SW 1271 (cell line): ENCODE measurements at regions not wholly inside any gene's neighbourhood (a gene's known extent, or its start where the extent isn't known, plus 50 kb on each side); places are given as distances from the start of the nearest gene placed in this dataset.
"Not testable (repeated sequence)": the region's sequence is repeated elsewhere in the genome, so short reads cannot be mapped to it uniquely, and the experiment has no call there.

Experiments used
- DNase-seq, 2 experiments: peaks; one replicate each; lab custom pipeline; 2025; lab: John Stamatoyannopoulos, UW

GRCh38 chr7:27412164-27412563 lies 169.6 kb downstream of the EVX1 start:
- DNase-seq: no peak

GRCh38 chr7:27418541-27418940 lies 175.9 kb downstream of the EVX1 start:
- no peak for DNase-seq

GRCh38 chr7:27419581-27420177 lies 177.1 kb downstream of the EVX1 start:
- no peak for DNase-seq

- DNase-seq: no peak
These were observed 178.1 kb downstream of the EVX1 start for GRCh38 chr7:27420702-27421101.

- DNase-seq: no peak
These were observed 180.7 kb downstream of the EVX1 start for GRCh38 chr7:27423290-27423689.

- no peak for DNase-seq
These were observed 181.2 kb downstream of the EVX1 start for GRCh38 chr7:27423821-27424220.

- no peak for DNase-seq
These were observed 181.6 kb downstream of the EVX1 start for GRCh38 chr7:27424231-27424630.

GRCh38 chr7:27424749-27425148 lies 182.1 kb downstream of the EVX1 start:
- no peak for DNase-seq

- no peak for DNase-seq
These were observed 184.8 kb downstream of the EVX1 start for GRCh38 chr7:27427416-27427815.

- DNase-seq: no peak
These were observed 187.5 kb downstream of the EVX1 start for GRCh38 chr7:27430105-27430504.

- no peak for DNase-seq
These were observed 188.9 kb downstream of the EVX1 start for GRCh38 chr7:27431465-27431864.

GRCh38 chr7:27433581-27433980 lies 191.0 kb downstream of the EVX1 start:
- DNase-seq: no peak

GRCh38 chr7:27434756-27435400 lies 192.3 kb downstream of the EVX1 start:
- DNase-seq: no peak

- no peak for DNase-seq
These were observed 192.9 kb downstream of the EVX1 start for GRCh38 chr7:27435461-27435860.

GRCh38 chr7:27438881-27439589 lies 196.4 kb downstream of the EVX1 start:
- no peak for DNase-seq

- no peak for DNase-seq
These were observed 199.9 kb downstream of the EVX1 start for GRCh38 chr7:27442455-27442854.

GRCh38 chr7:27449046-27449445 lies 206.4 kb downstream of the EVX1 start:
- not testable (repeated sequence) for DNase-seq

- no peak for DNase-seq
These were observed 208.8 kb downstream of the HIBADH start for GRCh38 chr7:27453702-27454405.

GRCh38 chr7:27457120-27457519 lies 205.6 kb downstream of the HIBADH start:
- DNase-seq: not testable (repeated sequence)

GRCh38 chr7:27457603-27458565 lies 204.8 kb downstream of the HIBADH start:
- not testable (repeated sequence) for DNase-seq

GRCh38 chr7:27459021-27459730 lies 203.5 kb downstream of the HIBADH start:
- DNase-seq: no peak
